NCI-H2196 treated with DMSO at 0.1 percent for 48 hours (cell line): ENCODE measurements at regions not wholly inside any gene's neighbourhood (a gene's known extent, or its start where the extent isn't known, plus 50 kb on each side); places are given as distances from the start of the nearest gene placed in this dataset.
"Not testable (repeated sequence)": the region's sequence is repeated elsewhere in the genome, so short reads cannot be mapped to it uniquely, and the experiment has no call there.

Source experiments
- DNase-seq: peaks from one replicate; lab custom pipeline; 2025; ENCODE audit not compliant: unreplicated experiment; lab: John Stamatoyannopoulos, UW

GRCh38 chr7:138363721-138364120, 96.3 kb upstream of the TRIM24 start:
- no peak for DNase-seq

- not testable (repeated sequence) for DNase-seq
Observed at GRCh38 chr7:138366137-138366536, 93.9 kb upstream of the TRIM24 start.

GRCh38 chr7:138366676-138367075, 93.4 kb upstream of the TRIM24 start:
- not testable (repeated sequence) for DNase-seq

- no peak for DNase-seq
Observed at GRCh38 chr7:138369797-138370196, 90.3 kb upstream of the TRIM24 start.

GRCh38 chr7:138370956-138371355, 89.1 kb upstream of the TRIM24 start:
- no peak for DNase-seq

- no peak for DNase-seq
Observed at GRCh38 chr7:138374119-138374693, 85.9 kb upstream of the TRIM24 start.

GRCh38 chr7:138377306-138377705, 82.8 kb upstream of the TRIM24 start:
- DNase-seq: no peak

GRCh38 chr7:138378741-138379559, 81.1 kb upstream of the TRIM24 start:
- no peak for DNase-seq

- no peak for DNase-seq
Observed at GRCh38 chr7:138382862-138383565, 77.0 kb upstream of the TRIM24 start.

GRCh38 chr7:138386821-138387220, 73.2 kb upstream of the TRIM24 start:
- DNase-seq: no peak

GRCh38 chr7:138387755-138388475, 72.1 kb upstream of the TRIM24 start:
- DNase-seq: no peak

GRCh38 chr7:138388673-138389491, 71.2 kb upstream of the TRIM24 start:
- DNase-seq: no peak

GRCh38 chr7:138395763-138396162, 64.3 kb upstream of the TRIM24 start:
- DNase-seq: no peak

GRCh38 chr7:138396251-138397070, 63.6 kb upstream of the TRIM24 start:
- DNase-seq: no peak

- DNase-seq: not testable (repeated sequence)
Observed at GRCh38 chr7:138397071-138397433, 63.0 kb upstream of the TRIM24 start.

GRCh38 chr7:138398857-138399256, 61.2 kb upstream of the TRIM24 start:
- DNase-seq: no peak

- no peak for DNase-seq
Observed at GRCh38 chr7:138400400-138400886, 59.6 kb upstream of the TRIM24 start.

- no peak for DNase-seq
Observed at GRCh38 chr7:138402749-138403148, 57.3 kb upstream of the TRIM24 start.

GRCh38 chr7:138405496-138405895, 54.6 kb upstream of the TRIM24 start:
- no peak for DNase-seq

- no peak for DNase-seq
Observed at GRCh38 chr7:138407792-138408191, 52.3 kb upstream of the TRIM24 start.
